Stimulated activated CD4-positive, alpha-beta T cell treated with anti-CD3 and anti-CD28 coated beads, TNF-alpha, amount 100 ng/mL, for 4 hours (primary cell): ENCODE measurements at regions not wholly inside any gene's neighbourhood (a gene's known extent, or its start where the extent isn't known, plus 50 kb on each side); places are given as distances from the start of the nearest gene placed in this dataset.
"Not testable (repeated sequence)": the region's sequence is repeated elsewhere in the genome, so short reads cannot be mapped to it uniquely, and the experiment has no call there.

Experiments used
- DNase-seq, 3 experiments: peaks; one replicate each; pipeline ENCODE4 v3.0.0-alpha.2; 2020; ENCODE audit warnings: low read depth in 3 of 3

DNA sequence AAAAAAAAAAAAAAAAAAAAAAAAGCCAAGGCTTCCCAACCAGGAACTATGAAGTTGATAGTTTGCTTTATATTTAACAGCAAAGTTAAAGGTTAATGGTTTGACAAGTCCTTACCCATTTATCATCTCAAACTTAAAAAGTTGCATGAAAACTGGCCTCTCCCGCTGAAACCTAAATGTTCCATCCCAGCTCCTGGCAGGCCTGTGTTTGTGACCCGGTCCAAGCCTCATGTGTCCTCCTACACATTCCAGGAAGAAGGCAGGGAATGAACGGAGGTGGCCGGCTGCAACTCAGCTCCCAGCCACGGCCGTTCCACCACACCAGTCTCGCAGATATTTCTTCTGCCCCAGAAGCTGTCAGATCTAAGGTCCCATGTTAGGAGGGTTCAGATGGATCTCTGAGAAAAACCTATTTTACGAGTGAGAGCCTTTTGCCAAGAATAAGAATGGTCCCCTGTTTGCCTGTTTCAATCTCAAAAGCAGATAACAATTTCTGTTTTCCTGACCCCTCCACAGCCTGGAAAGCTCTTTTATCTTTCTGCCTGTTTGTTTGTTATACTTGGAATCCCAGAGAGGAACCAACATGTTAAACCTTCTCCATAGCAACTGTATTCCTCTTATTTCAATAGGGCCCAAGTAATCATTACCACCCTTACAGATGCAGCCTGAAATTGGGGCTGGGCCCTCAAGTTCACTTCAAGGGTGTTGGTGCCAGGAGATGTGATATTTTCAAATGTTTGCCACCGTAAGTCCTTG lies 56.5 kb downstream of the KCTD12 start:
- no peak for DNase-seq

DNA sequence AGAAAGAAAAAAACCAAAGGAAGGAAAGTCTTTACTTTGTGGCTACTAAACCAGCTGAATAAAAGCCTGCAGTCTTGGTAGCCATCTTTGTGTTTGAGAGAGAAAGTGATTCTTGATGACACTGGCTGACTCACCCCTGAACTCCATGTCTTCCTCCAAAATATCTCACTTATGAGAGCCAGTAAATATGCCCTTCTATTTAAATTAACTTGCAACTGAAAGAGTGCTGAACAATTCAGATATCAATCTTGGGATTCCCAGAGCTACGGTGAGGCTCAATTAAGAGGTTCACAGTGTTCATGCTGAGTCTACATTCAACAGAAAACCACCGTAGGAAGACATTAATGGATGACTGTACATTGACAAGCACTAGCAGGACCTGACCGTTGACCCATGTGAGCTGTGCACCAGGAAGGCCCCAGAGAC lies 57.9 kb downstream of the KCTD12 start:
- DNase-seq: no peak

DNA sequence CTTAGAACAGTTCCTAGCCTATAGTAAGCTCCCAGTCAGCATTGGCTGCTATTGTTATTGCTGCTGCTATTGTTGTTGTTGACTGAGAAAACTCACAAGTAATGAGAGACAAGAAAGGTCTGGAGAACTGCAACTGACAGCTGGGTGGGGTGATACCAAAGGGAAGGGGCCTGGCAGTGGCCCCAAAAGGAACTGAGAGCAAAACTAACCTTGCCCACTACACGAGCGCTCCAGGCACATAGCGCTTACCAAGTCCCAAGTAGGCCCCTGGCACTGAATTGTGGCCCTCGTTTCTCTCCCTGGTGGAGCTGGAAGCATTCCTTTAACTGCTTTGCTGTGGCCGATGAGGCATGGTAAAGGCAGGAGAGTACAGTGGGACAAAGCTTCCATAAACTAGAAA lies 59.7 kb downstream of the KCTD12 start:
- DNase-seq: no peak

DNA sequence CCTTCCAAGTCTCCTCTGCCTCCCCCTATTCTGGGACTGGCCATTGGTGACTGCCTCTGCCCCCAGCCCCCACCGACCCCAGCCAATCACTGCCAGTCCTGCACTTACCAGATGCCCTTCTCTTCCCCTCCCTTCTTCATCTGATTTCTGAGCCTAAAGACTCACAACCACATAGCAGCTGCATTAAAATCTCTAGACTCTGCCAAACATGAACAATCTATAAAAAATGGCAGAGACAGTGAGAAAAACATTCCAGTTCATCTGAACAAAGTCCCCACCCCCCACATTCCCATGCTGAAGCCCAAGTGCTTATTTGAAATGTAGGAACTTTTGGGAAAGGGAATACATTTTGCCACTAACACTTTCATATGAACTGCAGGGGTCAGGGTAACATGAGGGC lies 60.8 kb downstream of the KCTD12 start:
- no peak for DNase-seq

DNA sequence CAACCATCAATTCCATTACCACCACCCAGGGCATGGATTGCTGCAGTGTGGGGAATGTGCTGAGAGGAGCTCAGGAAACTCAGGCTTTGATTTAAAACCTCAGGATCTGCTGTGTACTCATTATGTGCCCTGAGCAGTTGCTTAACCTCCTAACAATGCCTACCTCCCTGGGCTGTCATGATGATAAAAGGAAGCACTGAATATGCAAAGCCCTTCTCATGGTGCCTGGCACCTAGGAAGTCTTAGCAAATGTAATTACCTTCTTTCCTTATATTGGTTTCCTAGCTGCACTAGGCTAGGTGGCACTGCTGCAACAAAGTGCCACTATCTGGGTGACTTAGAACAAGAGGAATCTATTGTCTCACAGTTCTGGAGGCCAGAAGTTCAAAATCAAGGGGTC lies 62.2 kb downstream of the KCTD12 start:
- no peak for DNase-seq

DNA sequence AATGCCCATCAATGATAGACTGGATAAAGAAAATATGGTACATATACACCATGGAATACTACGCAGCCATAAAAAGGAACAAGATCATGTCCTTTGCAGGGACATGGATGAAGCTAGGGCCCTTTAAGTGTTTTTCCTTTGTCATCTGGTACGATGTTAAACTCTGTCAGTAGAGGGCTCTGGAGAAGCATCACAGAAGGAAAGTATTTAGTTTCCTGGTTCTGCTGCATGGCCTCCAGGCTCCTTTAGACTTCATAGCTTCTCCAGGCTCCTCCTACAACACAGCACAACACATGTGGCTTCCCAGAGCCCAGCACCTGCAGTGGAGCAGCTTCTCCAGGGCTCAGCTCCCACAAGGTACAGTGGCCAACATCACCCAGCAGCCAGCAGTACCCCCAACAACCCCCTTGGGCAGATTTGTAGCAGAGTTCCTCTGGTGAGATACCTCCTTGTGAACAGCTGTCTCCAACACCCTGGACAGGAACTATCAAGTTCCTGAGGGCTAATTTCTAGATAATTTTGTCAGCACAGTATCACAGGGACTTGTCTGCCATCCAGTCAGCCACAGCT lies 63.4 kb downstream of the KCTD12 start:
- DNase-seq: no peak

DNA sequence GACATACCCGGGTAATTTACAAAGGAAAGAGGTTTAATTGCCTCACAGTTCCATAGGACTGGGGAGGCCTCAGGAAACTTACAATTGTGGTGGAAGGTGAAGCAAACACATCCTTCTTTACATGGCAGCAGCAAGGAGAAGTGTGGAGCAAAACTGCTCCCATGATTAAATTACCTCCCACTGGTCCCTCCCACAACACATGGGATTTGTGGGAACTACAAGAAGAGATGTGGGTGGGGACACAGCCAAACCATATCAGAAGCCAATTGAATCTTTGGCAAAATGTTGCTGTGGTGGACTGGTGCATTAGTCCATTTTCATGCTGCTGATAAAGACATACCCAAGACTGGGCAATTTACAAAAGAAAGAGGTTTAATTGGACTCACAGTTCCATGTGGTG lies 65.0 kb downstream of the KCTD12 start:
- not testable (repeated sequence) for DNase-seq

DNA sequence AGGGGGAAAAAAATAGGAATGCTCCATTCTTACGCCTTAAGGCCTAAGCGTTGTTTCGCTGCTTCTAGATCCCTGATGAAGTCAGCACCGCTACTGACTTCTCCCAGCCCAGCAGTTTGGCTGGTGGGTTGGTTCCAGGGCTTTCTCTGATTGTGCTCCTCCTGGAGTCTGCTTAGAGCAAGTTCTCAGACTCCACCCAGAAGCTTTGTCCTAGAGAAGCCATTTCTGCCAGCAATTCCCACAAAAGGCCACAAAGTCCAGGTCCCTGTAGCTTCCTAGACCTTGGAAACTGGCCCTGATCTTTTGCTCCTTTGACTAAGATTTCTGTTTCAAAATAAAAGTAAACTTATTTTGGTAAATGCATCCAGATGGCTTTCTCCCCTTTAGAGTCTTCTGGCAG lies 65.4 kb downstream of the KCTD12 start:
- DNase-seq: no peak

DNA sequence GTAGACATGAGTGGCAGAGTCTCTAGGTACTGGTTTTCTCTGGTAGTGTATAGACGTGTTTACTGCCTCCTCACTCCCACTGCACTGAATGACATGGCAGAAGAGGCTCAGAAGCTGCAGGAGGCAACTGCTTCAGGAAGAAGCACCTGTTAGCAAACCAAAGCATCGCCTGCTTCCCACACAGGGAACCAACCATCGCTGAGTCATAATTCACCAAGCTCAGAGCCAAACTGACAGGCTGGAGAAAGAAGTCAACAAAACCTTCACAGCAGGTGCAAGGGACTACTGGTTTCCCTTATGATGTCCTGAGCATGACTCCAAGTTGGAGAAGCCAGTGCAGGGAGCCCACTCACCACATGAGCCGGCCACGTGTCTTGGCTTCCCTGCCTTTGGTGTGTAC lies 69.8 kb downstream of the KCTD12 start:
- no peak for DNase-seq

DNA sequence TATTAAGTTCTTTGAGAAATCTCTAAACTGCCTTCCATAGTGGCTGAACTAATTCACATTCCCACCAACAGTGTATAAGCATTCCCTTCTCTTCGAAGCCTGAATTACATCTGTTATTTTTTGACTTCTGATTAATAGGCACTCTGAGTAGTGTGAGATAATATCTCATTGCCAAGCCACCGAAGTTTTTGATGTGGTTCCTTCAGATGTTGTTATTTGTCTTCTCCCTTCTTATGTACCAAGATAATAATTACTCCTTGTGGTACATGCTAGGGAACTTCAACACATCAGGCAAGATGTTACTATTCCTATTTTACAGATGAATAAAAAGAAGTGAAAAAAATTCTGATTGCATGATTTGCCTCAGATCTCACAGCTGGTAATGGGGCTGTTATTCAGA lies 70.9 kb downstream of the KCTD12 start:
- DNase-seq: no peak

DNA sequence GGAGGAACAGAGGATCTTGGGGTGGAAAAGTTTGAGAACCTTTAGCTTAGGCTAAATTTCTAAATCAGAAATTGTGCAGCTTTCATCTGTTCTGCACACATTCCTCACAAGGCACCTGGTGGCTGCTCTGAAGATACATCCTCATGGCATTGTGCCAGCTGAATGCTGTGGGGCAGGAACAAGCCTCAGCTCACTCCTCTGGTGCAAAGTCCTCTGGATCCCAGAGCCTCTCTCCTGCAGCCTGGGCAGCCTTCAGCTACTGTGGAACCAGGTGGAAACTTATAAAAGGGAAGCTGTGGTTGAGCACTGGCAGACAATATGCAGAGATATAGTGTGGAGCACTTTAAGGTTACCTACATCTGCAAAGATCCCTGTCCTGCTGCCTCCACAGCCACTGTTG lies 72.3 kb downstream of the KCTD12 start:
- DNase-seq: no peak

DNA sequence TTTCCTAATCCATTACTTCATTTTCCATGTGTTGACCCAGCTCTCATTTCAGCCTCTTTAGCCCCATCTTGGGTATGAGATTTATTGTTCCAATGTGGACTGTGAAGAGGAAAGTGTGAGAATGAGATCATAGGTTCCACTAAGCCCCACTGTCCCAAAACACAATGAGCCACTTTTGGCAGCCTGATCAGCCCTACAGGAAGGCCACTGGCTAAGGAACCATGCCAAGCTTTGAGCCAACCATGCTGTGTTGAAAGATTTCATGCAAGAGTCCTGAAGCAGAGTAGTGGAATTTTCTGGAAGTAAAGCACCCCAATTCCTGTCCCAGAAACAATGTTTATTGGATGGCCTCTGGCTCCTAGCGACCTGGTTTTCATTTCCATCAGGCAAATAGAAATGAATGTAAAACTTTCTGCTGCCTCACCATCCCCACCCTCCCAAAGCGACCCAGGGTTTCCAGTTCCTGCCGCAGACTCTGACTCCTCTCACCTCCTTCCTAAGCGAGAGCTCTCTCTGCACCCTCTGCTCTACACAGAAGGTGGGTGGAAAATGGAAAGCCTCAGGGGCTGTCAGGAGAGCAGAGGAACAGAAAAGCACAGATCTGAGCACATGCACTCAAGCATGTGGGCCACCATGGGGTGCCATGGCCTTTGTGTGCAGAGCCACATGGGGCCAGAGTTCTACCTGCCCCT lies 73.1 kb downstream of the KCTD12 start:
- no peak for DNase-seq

DNA sequence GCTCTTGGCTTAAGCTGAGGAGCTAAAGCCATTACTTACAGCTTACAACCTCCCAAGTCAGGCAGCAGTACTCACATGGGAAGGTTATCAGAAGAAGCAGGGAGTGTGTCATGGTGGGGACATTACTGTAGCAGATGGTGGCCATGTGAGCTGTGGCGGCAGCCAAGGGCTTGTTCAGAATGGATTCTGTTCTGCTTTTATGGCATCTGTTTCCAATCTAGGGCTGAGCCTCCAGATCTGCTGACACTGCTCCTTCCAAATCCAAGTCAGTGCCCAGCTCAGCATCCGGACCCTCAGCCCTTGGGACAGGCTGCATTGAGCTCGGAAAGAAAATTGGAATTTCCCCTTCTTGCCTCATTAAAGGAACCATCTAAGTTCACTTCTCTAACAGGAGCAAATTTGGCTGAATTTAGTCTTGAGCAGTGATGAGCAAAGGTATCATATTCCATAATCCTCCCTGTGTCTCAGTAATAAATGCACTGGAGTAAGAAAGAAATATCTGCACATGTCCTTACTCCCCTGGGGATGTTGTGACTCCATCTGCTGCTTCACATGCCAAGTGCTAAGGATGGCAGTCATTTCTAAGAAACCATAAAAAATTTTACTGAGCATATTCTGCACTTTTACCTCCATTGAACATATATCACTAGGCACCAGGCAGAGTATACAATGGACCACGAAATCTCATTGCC lies 73.9 kb downstream of the KCTD12 start:
- DNase-seq: no peak

DNA sequence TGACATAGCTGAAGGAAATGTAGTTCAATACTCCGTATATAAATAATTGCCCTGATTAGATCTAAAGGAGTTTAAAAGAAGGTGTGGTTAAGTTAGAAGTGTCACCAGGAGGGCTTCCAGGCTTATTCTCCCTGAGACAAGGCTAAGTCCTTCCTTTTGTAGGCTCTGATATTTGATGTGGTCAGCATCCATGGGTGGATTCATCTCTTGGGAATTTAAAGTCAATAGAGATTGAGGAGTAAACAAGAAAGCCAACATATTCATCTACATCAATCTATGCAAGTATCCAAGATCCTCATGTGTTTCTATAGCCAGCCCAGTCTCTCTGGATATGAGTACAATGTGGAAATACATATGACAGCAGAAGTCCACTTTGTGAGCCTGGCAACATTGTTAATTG lies 76.8 kb downstream of the KCTD12 start:
- DNase-seq: no peak

DNA sequence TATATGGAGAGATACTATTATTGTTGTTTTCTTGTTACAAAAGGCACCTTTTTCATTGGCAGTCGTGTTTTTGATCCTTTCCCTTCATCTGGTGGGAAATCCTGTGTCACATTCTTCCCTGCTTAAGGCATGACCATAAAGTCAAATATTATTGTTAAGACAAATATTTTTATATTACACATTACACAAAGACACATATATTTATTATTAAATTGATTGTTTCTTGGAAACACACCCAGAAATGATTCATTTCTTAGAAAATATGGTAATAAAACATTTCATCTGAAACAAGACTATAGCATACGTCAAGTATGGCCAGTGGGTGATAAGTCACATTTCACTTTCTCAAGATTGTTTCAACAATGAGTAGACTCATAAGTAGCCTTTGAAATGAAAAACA lies 77.3 kb downstream of the KCTD12 start:
- DNase-seq: no peak

DNA sequence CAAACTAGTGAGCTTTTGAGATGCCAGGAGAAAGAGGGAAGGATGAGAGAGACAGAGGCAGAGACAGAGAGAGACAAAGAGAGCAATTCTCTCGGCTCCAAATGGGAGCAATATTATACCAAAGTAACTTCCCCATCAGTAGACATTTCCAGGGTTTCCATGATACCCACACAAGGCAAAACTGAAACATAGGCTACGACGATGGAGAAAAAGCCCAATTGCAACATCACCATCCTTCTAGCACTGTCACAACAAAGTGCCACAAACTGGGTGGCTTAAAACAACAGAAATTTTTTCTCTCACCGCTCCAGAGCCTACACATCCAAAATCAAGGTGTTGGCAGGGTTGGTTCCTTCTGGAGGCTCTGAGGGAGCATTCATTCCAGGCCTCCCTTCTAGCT lies 81.4 kb downstream of the KCTD12 start:
- no peak for DNase-seq

DNA sequence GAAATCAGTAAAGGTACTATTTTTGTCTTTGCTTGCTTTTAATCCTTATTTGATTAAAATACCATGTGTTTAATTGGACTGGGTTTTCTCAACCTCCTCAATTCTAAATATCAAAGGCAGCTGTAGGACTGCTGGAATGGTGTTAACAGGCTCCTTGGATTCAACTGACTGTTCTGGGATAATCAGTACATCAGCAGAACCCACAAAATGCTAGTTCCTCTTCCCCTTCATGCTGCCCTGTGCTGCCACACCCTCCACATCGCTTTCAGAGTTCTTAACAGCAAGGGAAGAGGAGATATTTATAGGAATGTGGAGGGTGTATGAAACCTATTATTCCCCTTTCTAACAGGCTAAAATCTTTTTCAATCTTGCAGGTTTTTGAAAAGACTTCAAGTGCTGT lies 82.4 kb downstream of the KCTD12 start:
- no peak for DNase-seq

DNA sequence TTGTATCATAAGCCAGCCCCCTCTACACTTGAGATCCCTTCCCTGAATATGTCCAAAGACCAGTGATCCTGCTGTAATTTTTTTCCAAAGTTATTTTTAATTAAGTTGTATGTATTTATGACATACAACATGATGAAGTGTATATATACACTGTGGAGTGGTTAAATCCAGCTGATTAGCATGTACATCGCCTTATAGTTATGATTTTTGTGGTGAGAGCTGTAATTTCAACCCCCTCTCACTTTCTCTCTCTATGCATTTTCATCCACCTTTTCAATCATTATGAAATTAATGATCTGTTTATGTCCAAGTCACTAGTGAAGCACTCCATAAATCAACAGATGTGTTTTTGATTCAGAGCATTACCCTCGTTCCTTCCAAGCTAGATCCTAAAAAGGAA lies 85.3 kb downstream of the KCTD12 start:
- no peak for DNase-seq

DNA sequence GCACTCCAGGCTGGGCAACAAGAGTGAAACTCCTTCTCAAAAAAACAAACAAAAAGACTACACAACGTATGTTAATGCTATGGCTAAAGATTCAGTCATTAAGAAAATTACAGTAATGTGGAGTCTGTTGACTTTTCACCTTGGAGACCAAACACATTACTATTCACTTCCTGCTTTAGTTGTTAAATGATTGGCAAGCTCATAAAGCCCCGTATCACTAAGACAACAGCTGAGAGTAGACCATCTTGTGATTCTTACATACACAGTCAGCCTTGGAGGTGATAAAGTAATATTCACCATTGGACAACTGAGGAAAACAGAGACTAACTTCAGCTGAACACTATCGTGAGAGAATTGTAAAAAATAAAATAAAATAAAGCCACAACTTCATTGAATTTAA lies 86.5 kb downstream of the KCTD12 start:
- no peak for DNase-seq

DNA sequence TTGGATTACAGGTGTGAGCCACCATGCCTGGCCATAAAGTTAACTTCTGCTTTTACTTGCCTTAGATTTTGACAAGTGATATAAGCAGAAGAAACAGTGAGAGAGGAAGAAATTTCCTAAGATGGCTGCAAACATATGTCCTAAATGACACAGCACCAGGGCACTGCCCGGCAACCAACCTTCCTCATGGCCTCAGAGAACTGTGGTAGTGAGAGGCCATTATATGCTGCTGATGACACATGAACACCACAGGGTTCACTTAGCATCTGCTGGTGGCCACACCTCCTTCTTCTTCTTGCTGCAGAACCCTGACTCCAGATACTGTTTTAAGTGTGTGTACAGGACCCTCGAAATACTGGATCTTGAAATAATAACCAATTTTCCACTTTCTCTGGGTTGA lies 88.2 kb downstream of the KCTD12 start:
- DNase-seq: no peak

DNA sequence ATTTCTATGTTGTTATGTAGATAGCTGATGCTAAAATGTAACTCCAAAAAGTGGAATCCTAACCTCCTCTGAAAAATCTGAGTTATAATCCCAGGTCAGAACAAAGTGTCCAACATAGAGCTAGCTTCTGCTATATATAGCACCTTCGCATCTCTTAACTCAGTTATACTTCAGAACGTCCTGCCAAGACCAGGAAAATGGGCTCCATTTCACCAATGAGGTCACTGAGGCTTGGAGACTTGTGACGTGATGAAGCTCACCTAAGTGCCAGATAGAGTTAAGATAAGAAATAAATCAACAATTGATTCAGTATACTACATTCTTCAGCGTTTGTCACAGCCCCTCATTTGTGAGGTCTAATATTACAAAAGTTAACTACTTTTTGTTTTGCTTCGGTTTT lies 88.8 kb downstream of the KCTD12 start:
- no peak for DNase-seq

DNA sequence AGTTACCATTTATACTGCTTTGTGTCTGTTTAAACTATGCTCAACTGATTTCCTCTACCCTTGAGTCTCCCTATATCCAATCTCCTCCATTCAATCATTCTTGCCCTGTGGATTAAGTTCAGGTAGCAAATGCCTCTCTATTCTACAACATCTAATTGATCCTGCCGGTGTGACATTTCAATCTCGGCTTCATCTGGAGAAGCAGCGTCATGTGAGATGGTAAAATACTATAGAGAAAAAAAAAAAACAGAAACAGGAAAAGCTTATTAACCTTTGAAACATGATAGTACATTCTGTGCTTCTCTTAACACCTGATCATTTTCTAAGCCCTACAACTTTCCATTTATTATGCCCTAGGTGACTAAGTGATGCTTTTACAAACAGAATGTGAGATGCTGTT lies 89.4 kb downstream of the KCTD12 start:
- DNase-seq: no peak
